HG03064 (cell line): ENCODE measurements at regions not wholly inside any gene's neighbourhood (a gene's known extent, or its start where the extent isn't known, plus 50 kb on each side); places are given as distances from the start of the nearest gene placed in this dataset.

Experiments
- ATAC-seq: cut with Tn5 transposase; IDR thresholded peaks from one replicate; pipeline ENCODE4 v1.9.1; 2021; ENCODE audit warnings: low read depth; ENCODE audit not compliant: unreplicated experiment

GRCh38 chr18:72692086-72692485 is 147.9 kb upstream of the CBLN2 start:
- ATAC-seq, result no peak

- ATAC-seq, result no peak
These were observed 143.6 kb upstream of the CBLN2 start for GRCh38 chr18:72687736-72688135.

GRCh38 chr18:72675394-72675793 is 131.3 kb upstream of the CBLN2 start:
- no peak for ATAC-seq

- peak; percentile 71 for ATAC-seq
These were observed 130.6 kb upstream of the CBLN2 start for GRCh38 chr18:72674710-72675109.

- ATAC-seq, result no peak
These were observed 129.1 kb upstream of the CBLN2 start for GRCh38 chr18:72673242-72673641.

GRCh38 chr18:72672364-72673184 is 128.4 kb upstream of the CBLN2 start:
- ATAC-seq, result peak; percentile 57

- ATAC-seq, result no peak
These were observed 123.8 kb upstream of the CBLN2 start for GRCh38 chr18:72667932-72668331.

GRCh38 chr18:72652990-72653593 is 109.0 kb upstream of the CBLN2 start:
- ATAC-seq, result peak; percentile 93

GRCh38 chr18:72651033-72651432 is 106.9 kb upstream of the CBLN2 start:
- ATAC-seq, result no peak

- ATAC-seq, result no peak
These were observed 104.4 kb upstream of the CBLN2 start for GRCh38 chr18:72648481-72648960.

- no peak for ATAC-seq
These were observed 103.9 kb upstream of the CBLN2 start for GRCh38 chr18:72648079-72648478.

GRCh38 chr18:72640557-72640956 is 96.4 kb upstream of the CBLN2 start:
- no peak for ATAC-seq

- ATAC-seq, result no peak
These were observed 94.2 kb upstream of the CBLN2 start for GRCh38 chr18:72638376-72638775.

GRCh38 chr18:72637721-72638120 is 93.6 kb upstream of the CBLN2 start:
- ATAC-seq, result no peak

GRCh38 chr18:72637299-72637698 is 93.2 kb upstream of the CBLN2 start:
- ATAC-seq, result no peak

GRCh38 chr18:72636611-72637010 is 92.5 kb upstream of the CBLN2 start:
- no peak for ATAC-seq

- ATAC-seq, result no peak
These were observed 90.4 kb upstream of the CBLN2 start for GRCh38 chr18:72634500-72634899.

- no peak for ATAC-seq
These were observed 86.8 kb upstream of the CBLN2 start for GRCh38 chr18:72630991-72631390.

- ATAC-seq, result no peak
These were observed 79.3 kb upstream of the CBLN2 start for GRCh38 chr18:72623444-72623843.

GRCh38 chr18:72613534-72613930 is 69.4 kb upstream of the CBLN2 start:
- no peak for ATAC-seq

GRCh38 chr18:72612894-72613533 is 68.9 kb upstream of the CBLN2 start:
- ATAC-seq, result no peak

GRCh38 chr18:72605376-72605775 is 61.2 kb upstream of the CBLN2 start:
- ATAC-seq, result no peak
